ENCODE measurements at regions not wholly inside any gene's neighbourhood (a gene's known extent, or its start where the extent isn't known, plus 50 kb on each side); places are given as distances from the start of the nearest gene placed in this dataset.

DNA sequence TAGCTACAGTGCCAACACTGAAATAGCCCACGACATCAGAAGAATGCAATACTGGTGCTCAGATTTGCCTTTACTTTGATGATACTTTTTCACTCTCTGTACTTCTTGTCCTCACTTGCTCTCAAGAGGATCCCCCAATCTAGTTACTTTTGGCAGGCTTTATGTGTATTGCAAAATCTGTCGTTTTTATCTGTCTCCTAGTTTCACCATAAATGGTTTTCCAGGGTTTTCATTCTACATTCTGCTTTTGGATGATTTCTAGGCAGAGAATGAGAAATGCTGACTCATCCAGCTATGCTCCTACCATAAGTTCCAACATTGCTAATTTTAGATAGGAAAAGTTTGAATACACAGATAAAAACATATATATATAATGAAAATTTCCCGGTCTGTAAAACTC, 659.5 kb upstream of the NRG3 start:
- no peak for TF ChIP-seq CTCF (conservative IDR thresholded peaks at IDR 0.05; ENCODE audit: low read depth, low read length)
- no peak for TF ChIP-seq EZH2 (IDR thresholded peaks at IDR 0.05; ENCODE audit: borderline replicate concordance, low read depth, low read length, poor library complexity, severe bottlenecking)

All from A673 (cell line).